HepG2 (cell line): ENCODE measurements at regions not wholly inside any gene's neighbourhood (a gene's known extent, or its start where the extent isn't known, plus 50 kb on each side); places are given as distances from the start of the nearest gene placed in this dataset.

Source experiments
- ATAC-seq: fragments of 200-7000 bp; cut with Tn5 transposase; 3 replicates; pipeline ENCODE4 v1.9.1; 2020; ENCODE audit warnings: mild to moderate bottlenecking, moderate library complexity
- BruUV-seq: library from RNA; stranded (reverse); fragments of 400-500 nt; replicated peaks from 2 replicates; lab custom pipeline; 2021; lab: Mats Ljungman, UMichigan
- CTCF ChIA-PET: fragments of 300-600 bp; formaldehyde crosslinking; extraction: SDS; loops from one replicate; lab custom pipeline; 2021; ENCODE audit warnings: low total read pairs, inconsistent platforms, low intra/inter-chr PET ratio; lab: Yijun Ruan, JAX
- POLR2A ChIA-PET: fragments of 350-600 bp; sonication (Branson Sonifier 250); formaldehyde crosslinking; loops from one replicate; lab custom pipeline; 2020; ENCODE audit warnings: antibody characterized with exemption, inconsistent platforms; lab: Yijun Ruan, JAX
- DNase-seq: peaks from one replicate; pipeline ENCODE4 v3.0.0-alpha.2; 2015; ENCODE audit warnings: low spot score
- FAIRE-seq: peaks from 3 replicates; lab custom pipeline; 2011; peaks lifted over from hg19 to GRCh38; lab: Jason Lieb, UNC
- H2AFZ ChIP-seq: one replicate; pipeline ENCODE4 v1.6.1; 2011; ENCODE audit warnings: low read length, inconsistent platforms
- H3K27ac ChIP-seq: fragments of 300-600 bp; 3 replicates; pipeline ENCODE4 v1.8.0; 2011; ENCODE audit warnings: mixed run types, mild to moderate bottlenecking, mixed read lengths, low read length, inconsistent platforms; ENCODE audit not compliant: insufficient read depth; ENCODE audit errors: extremely low read length
- H3K27me3 ChIP-seq, 2 experiments: fragments of 200-600 bp in 1 of 2; 2 replicates in 1 of 2; 3 replicates in 1 of 2; pipeline versions ENCODE4 v1.6.0 to v1.8.0; 2011; ENCODE audit warnings: low read length in 2 of 2, mild to moderate bottlenecking in 2 of 2, moderate library complexity in 2 of 2, inconsistent platforms in 1 of 2; ENCODE audit not compliant: insufficient read depth in 2 of 2, control insufficient read depth in 1 of 2
- H3K36me3 ChIP-seq, 2 experiments: fragments of 200-600 bp in 1 of 2; replicated peaks in 1 of 2; 2 replicates in 1 of 2; 3 replicates in 1 of 2; pipeline versions ENCODE4 v1.5.1 to v1.8.0; 2011; ENCODE audit warnings: low read length in 2 of 2, inconsistent platforms in 1 of 2; ENCODE audit not compliant: insufficient read depth in 2 of 2, control insufficient read depth in 1 of 2
- H3K4me1 ChIP-seq: 2 replicates; pipeline ENCODE4 v1.5.1; 2012; ENCODE audit warnings: low read length, inconsistent platforms; ENCODE audit not compliant: insufficient read depth
- H3K4me2 ChIP-seq: 2 replicates; pipeline ENCODE4 v1.6.0; 2011; ENCODE audit warnings: low read depth, low read length, inconsistent platforms
- H3K4me3 ChIP-seq, 3 experiments: fragments of 200-600 bp in 1 of 3; sonication (generic), shearing (Covaris generic) in 1 of 3; replicated peaks in 1 of 3; 2 replicates each; pipeline ENCODE4 v1.5.1; 2011 to 2016; ENCODE audit warnings: low read length in 3 of 3, inconsistent platforms in 2 of 3, low read depth in 2 of 3, mild to moderate bottlenecking in 2 of 3, control low read depth in 1 of 3, mixed read lengths in 1 of 3; ENCODE audit not compliant: insufficient read depth in 1 of 3
- H3K79me2 ChIP-seq: one replicate; pipeline ENCODE4 v1.6.1; 2011; ENCODE audit warnings: low read length, inconsistent platforms; ENCODE audit not compliant: insufficient read depth
- H3K9ac ChIP-seq: 2 replicates; pipeline ENCODE4 v1.6.0; 2011; ENCODE audit warnings: mild to moderate bottlenecking, low read depth, low read length, inconsistent platforms; ENCODE audit not compliant: insufficient read depth
- H3K9me3 ChIP-seq: 2 replicates; pipeline ENCODE4 v1.5.1; 2012; ENCODE audit warnings: mild to moderate bottlenecking, low read length
- H4K20me1 ChIP-seq: 2 replicates; pipeline ENCODE4 v1.6.0; 2011; ENCODE audit warnings: inconsistent platforms, mild to moderate bottlenecking, low read length, moderate library complexity; ENCODE audit not compliant: insufficient read depth
- ARNT ChIP-seq: fragments of 450-650 bp; IDR thresholded peaks from 2 replicates; pipeline ENCODE4 v1.6.1; 2017
- GFI1 ChIP-seq: sonication (generic); formaldehyde crosslinking; IDR thresholded peaks from 2 replicates; pipeline ENCODE4 v1.5.0; 2020; ENCODE audit warnings: missing genetic modification reagents, mild to moderate bottlenecking, borderline replicate concordance
- RORA ChIP-seq: sonication (generic); formaldehyde crosslinking; IDR thresholded peaks from 2 replicates; pipeline ENCODE4 v1.5.0; 2020; ENCODE audit warnings: mild to moderate bottlenecking, missing genetic modification reagents, moderate library complexity
- TEAD2 ChIP-seq: sonication (generic); formaldehyde crosslinking; IDR thresholded peaks from 2 replicates; pipeline ENCODE4 v1.9.0; 2021; ENCODE audit warnings: missing genetic modification reagents
- ZNF432 ChIP-seq: sonication (generic); formaldehyde crosslinking; IDR thresholded peaks from 2 replicates; pipeline ENCODE4 v1.5.0; 2020; ENCODE audit warnings: missing genetic modification reagents, mild to moderate bottlenecking, borderline replicate concordance
- WGBS: methylation state at CpG from one replicate; pipeline ENCODE4 v1.1.6; 2017; ENCODE audit warnings: low lambda C conversion rate; 5-methylcytosine and 5-hydroxymethylcytosine counted together
- in situ Hi-C: cut with HindIII; loops from 2 replicates; pipeline ENCODE4 v1.10.0; 2017; ENCODE audit warnings: low pct_unique_long_range_greater_than_20kb; ENCODE audit not compliant: extremely low pct_ligation_motif_present
- intact Hi-C: fragments of 100-400 bp; cut with micrococcal nuclease; formaldehyde crosslinking; loops from one replicate; pipeline ENCODE4 v1.10.0; 2022; ENCODE audit not compliant: unreplicated experiment
- TF ChIP-seq, protein P1 (sequence below): sonication (generic); formaldehyde crosslinking; IDR thresholded peaks from 2 replicates; pipeline ENCODE4 v1.8.0; 2022; ENCODE audit warnings: mild to moderate bottlenecking, missing genetic modification reagents; ENCODE audit not compliant: insufficient replicate concordance

DNA sequence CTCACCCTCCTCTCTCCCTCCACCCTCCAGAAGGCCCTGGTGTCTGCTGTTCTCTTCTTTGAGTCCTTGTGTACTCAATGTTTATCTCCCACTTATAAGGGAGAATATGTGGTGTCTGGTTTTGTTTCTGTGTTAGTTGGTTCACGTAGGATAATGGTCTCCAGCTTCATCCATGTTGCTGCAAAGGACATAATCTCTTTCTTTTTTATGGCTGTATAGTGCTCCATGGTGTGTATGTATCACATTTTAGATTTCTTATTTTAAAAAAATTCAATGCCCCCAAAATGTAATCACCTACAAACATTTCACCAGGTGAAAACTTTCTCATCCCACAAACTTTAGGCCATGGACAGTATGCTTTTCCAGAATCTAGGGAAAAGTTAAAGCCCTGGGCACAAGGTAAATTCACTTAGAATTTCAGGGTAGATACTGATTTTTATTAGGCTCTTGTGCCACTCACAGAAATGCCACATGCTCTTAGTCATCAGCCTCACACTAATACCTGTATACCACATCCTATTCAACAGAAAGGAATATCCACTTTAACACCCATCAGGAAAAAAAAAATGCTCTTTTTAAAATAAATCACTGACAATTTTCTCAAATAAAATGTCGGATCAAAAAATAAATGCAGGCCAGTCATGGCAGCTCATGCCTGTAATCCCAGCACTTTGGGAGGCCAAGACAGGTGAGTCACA, 104.8 kb upstream of the ENPP6 start:
- no TSS peak for BruUV-seq
- H3K9ac ChIP-seq = no peak overlapping the region
- 54% methylated on average over 2 of the region's 2 CpGs for WGBS
- H4K20me1 ChIP-seq = no peaks in the 10 kb centered on the region
- H3K9me3 ChIP-seq = no peaks in the 10 kb centered on the region
- H3K27me3 ChIP-seq = peaks cover 2 to 12% of the 10 kb centered on the region in 2 experiments; a peak in 3 of 5 replicates
- no peak overlapping the region for H3K4me3 ChIP-seq
- in situ Hi-C loops = no loop called here
- intact Hi-C loops = no loop called here
- H3K36me3 ChIP-seq = no peaks in the 10 kb centered on the region
- CTCF ChIA-PET = no interaction called here
- TF ChIP-seq TEAD2 (CRISPR knock-in tag) (no peak), GFI1 (CRISPR knock-in tag) (no peak), RORA (CRISPR knock-in tag) (no peak), ARNT (no peak), ZNF432 (CRISPR knock-in tag) (no peak)
- ATAC-seq = no peak
- H2AFZ ChIP-seq = no peak overlapping the region
- FAIRE-seq = no peak
- no peak overlapping the region for H3K4me2 ChIP-seq
- POLR2A ChIA-PET = no interaction called here
- H3K4me1 ChIP-seq = peaks cover 18% of the 10 kb centered on the region
- no peak overlapping the region for H3K27ac ChIP-seq
- no peaks in the 10 kb centered on the region for H3K79me2 ChIP-seq
- no peak for DNase-seq

DNA sequence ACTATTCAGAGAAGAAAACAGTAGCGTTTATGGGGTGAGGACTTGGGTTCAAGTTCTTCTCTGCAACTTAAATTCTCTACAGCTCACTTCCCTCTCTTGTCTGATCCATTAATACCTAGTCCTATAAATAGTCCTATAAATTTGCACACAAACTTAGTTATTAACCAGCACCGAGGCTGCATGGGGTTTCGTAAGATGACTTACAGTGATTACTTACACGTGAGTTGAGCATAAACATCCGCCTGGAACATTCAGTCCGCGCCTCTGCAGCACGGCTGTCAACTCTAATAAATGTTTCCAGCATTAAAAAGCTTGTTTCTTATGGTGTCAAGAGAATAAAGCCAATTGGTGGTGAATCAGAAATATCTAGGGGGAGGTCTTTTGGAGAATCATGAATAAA, 103.0 kb upstream of the ENPP6 start:
- H3K9ac ChIP-seq = no peak overlapping the region
- H3K27me3 ChIP-seq = peaks cover 2 to 21% of the 10 kb centered on the region in 2 experiments; a peak in 3 of 5 replicates
- POLR2A ChIA-PET = no interaction called here
- no peak for FAIRE-seq
- H4K20me1 ChIP-seq = no peaks in the 10 kb centered on the region
- no TSS peak for BruUV-seq
- peaks cover 28% of the 10 kb centered on the region for H3K4me1 ChIP-seq
- WGBS = 24% methylated on average over 8 of the region's 8 CpGs
- H3K79me2 ChIP-seq = no peaks in the 10 kb centered on the region
- TF ChIP-seq, protein P1, sequence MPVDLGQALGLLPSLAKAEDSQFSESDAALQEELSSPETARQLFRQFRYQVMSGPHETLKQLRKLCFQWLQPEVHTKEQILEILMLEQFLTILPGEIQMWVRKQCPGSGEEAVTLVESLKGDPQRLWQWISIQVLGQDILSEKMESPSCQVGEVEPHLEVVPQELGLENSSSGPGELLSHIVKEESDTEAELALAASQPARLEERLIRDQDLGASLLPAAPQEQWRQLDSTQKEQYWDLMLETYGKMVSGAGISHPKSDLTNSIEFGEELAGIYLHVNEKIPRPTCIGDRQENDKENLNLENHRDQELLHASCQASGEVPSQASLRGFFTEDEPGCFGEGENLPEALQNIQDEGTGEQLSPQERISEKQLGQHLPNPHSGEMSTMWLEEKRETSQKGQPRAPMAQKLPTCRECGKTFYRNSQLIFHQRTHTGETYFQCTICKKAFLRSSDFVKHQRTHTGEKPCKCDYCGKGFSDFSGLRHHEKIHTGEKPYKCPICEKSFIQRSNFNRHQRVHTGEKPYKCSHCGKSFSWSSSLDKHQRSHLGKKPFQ = no peak
- in situ Hi-C loops = no loop called here
- CTCF ChIA-PET = no interaction called here
- H3K27ac ChIP-seq = no peak overlapping the region
- H3K4me2 ChIP-seq = 0 out of 2 replicates have a peak overlapping the region, but pooled peaks have one; percentile 11
- intact Hi-C loops = no loop called here
- H3K36me3 ChIP-seq = no peaks in the 10 kb centered on the region
- H3K4me3 ChIP-seq = no peak overlapping the region
- no peaks in the 10 kb centered on the region for H3K9me3 ChIP-seq
- DNase-seq = no peak
- H2AFZ ChIP-seq = no peak overlapping the region
- ATAC-seq = no peak
